ENCODE measurements at regions not wholly inside any gene's neighbourhood (a gene's known extent, or its start where the extent isn't known, plus 50 kb on each side); places are given as distances from the start of the nearest gene placed in this dataset.
"Not testable (repeated sequence)": the region's sequence is repeated elsewhere in the genome, so short reads cannot be mapped to it uniquely, and the experiment has no call there.

DNA sequence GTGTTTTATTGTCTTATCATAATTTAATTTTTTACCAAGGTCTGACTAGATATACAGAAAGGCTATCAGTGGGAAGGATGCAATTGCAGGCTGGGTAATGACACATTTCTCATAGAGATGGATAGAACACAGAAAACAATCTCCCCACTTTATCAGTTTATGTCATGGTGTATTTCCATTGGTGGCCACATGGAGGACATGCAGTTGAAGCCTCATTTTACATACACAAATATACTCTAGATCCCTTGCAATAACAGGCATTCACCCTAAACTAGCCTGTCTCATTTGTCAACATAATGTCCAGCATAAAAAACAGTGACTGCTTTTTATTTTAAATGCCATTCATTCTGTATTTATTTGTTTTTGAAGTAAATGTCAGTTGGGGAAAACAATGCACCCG is 526.3 kb downstream of the GABRG2 start:
- H3K4me3 ChIP-seq (ENCODE audit: control insufficient read depth, low read depth, low read length) = no peak overlapping the region
- DNase-seq (ENCODE audit: low read depth) = no peak
- TF ChIP-seq, protein P1, sequence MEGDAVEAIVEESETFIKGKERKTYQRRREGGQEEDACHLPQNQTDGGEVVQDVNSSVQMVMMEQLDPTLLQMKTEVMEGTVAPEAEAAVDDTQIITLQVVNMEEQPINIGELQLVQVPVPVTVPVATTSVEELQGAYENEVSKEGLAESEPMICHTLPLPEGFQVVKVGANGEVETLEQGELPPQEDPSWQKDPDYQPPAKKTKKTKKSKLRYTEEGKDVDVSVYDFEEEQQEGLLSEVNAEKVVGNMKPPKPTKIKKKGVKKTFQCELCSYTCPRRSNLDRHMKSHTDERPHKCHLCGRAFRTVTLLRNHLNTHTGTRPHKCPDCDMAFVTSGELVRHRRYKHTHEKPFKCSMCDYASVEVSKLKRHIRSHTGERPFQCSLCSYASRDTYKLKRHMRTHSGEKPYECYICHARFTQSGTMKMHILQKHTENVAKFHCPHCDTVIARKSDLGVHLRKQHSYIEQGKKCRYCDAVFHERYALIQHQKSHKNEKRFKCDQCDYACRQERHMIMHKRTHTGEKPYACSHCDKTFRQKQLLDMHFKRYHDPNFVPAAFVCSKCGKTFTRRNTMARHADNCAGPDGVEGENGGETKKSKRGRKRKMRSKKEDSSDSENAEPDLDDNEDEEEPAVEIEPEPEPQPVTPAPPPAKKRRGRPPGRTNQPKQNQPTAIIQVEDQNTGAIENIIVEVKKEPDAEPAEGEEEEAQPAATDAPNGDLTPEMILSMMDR (IDR thresholded peaks at IDR 0.05; ENCODE audit: control insufficient read depth, insufficient read depth, low read depth, low read length, missing control alignments) = no peak

DNA sequence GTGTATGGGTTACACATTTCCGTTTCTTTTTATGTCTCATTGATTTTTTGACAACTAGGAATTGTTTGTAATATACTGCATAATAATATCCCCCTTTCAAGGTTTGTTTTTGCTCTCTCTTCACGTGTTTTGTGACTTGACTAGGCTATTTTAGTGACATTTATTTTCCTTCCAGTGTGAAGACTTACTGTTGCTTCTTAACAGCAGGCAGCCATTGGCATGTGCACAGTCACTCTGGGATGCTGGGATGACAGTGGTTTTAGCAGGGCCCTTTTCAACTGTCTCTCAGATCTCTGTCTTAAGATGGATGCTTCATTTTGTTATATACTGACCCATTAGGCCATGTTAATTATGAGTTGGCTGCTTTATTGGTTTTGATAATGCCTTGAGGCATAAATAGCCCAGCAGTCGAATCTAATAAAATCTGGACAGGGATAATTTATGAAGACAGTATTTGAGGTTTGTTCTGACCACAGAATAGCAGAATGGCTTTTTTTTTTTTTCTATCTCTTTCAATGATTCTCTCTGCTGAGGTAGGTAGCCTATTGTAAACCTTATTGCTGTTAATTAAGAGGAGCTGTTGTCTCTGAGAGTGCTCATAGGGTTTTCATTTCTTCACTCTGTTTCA is 536.0 kb downstream of the GABRG2 start:
- H3K4me3 ChIP-seq (ENCODE audit: control insufficient read depth, low read depth, low read length) = no peak overlapping the region
- TF ChIP-seq, protein P1 (IDR thresholded peaks at IDR 0.05; ENCODE audit: control insufficient read depth, insufficient read depth, low read depth, low read length, missing control alignments) = no peak
- no peak for DNase-seq (ENCODE audit: low read depth)

GRCh38 chr5:162607879-162608278 is 540.3 kb downstream of the GABRG2 start:
- H3K4me3 ChIP-seq (ENCODE audit: control insufficient read depth, low read depth, low read length) = no peak overlapping the region
- TF ChIP-seq, protein P1 (IDR thresholded peaks at IDR 0.05; ENCODE audit: control insufficient read depth, insufficient read depth, low read depth, low read length, missing control alignments) = no peak
- no peak for DNase-seq (ENCODE audit: low read depth)

GRCh38 chr5:162621726-162622263 is 554.2 kb downstream of the GABRG2 start:
- not testable (repeated sequence) for DNase-seq (ENCODE audit: low read depth); H3K4me3 ChIP-seq (ENCODE audit: control insufficient read depth, low read depth, low read length)

DNA sequence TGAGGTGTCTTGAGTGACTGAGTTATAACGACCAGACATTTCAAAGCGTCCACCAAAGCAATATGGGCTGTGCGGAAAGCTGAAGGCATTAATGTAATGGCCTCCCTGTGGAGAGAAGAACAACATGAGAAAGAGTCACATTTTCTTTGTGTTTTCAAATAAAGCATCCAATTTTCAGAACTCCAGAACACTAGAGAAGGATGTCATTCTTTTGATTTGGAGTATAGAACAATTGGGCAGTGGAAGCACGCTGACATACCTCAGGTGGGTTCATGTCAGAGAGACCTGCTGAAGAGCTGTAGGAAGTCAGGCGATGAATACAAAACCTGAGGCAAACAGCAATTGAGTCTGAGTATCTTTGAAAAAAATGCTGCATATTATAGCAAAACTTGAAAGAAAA is 556.5 kb downstream of the GABRG2 start:
- H3K4me3 ChIP-seq (ENCODE audit: control insufficient read depth, low read depth, low read length) = no peak overlapping the region
- DNase-seq (ENCODE audit: low read depth) = no peak

GRCh38 chr5:162637481-162637880 is 569.9 kb downstream of the GABRG2 start:
- TF ChIP-seq, protein P1 (IDR thresholded peaks at IDR 0.05; ENCODE audit: control insufficient read depth, insufficient read depth, low read depth, low read length, missing control alignments) = no peak
- no peak overlapping the region for H3K4me3 ChIP-seq (ENCODE audit: control insufficient read depth, low read depth, low read length)
- DNase-seq (ENCODE audit: low read depth) = no peak

More for the DNA sequence above, 556.5 kb downstream of the GABRG2 start:
- TF ChIP-seq, protein P1 (IDR thresholded peaks at IDR 0.05; ENCODE audit: control insufficient read depth, insufficient read depth, low read depth, low read length, missing control alignments) = no peak

GRCh38 chr5:162638849-162639248 is 571.3 kb downstream of the GABRG2 start:
- DNase-seq (ENCODE audit: low read depth) = no peak
- TF ChIP-seq, protein P1 (IDR thresholded peaks at IDR 0.05; ENCODE audit: control insufficient read depth, insufficient read depth, low read depth, low read length, missing control alignments) = no peak
- no peak overlapping the region for H3K4me3 ChIP-seq (ENCODE audit: control insufficient read depth, low read depth, low read length)

Measured in AG09309 (cell line).